OCI-LY7 (cell line): ENCODE measurements at regions not wholly inside any gene's neighbourhood (a gene's known extent, or its start where the extent isn't known, plus 50 kb on each side); places are given as distances from the start of the nearest gene placed in this dataset.

Source experiments
- BruUV-seq: library from RNA; stranded (reverse); fragments of 400-500 nt; replicated peaks from 2 replicates; lab custom pipeline; 2021; lab: Mats Ljungman, UMichigan
- CTCF ChIA-PET: fragments of 300-600 bp; sonication (Branson Sonifier 250); formaldehyde crosslinking; loops from one replicate; lab custom pipeline; 2022; ENCODE audit warnings: antibody characterized with exemption; ENCODE audit not compliant: unreplicated experiment; lab: Charles Lee
- POLR2A ChIA-PET: fragments of 300-600 bp; sonication (Branson Sonifier 250); formaldehyde crosslinking; loops from one replicate; lab custom pipeline; 2022; ENCODE audit warnings: antibody characterized with exemption; lab: Charles Lee
- DNase-seq: peaks from one replicate; pipeline ENCODE4 v3.0.0-alpha.2; 2015; ENCODE audit warnings: low spot score
- H2AFZ ChIP-seq: fragments of 200-600 bp; sonication (generic), shearing (Covaris generic); 2 replicates; pipeline ENCODE4 v1.6.1; 2014; ENCODE audit warnings: mild to moderate bottlenecking, antibody characterized with exemption, low read length, moderate library complexity
- H3K27ac ChIP-seq: fragments of 200-600 bp; sonication (generic); 2 replicates; pipeline ENCODE4 v1.5.1; 2014; ENCODE audit warnings: mixed run types, low read depth, mild to moderate bottlenecking, moderate library complexity, low read length, inconsistent platforms; ENCODE audit not compliant: poor library complexity, severe bottlenecking
- H3K36me3 ChIP-seq: fragments of 200-600 bp; sonication (generic); 2 replicates; pipeline ENCODE4 v1.6.1; 2014; ENCODE audit warnings: mild to moderate bottlenecking, antibody characterized with exemption, low read length, moderate library complexity, mixed read lengths; ENCODE audit not compliant: insufficient read depth
- H3K4me1 ChIP-seq: fragments of 200-600 bp; sonication (generic); 2 replicates; pipeline ENCODE4 v1.5.1; 2014; ENCODE audit warnings: mild to moderate bottlenecking, low read length; ENCODE audit not compliant: insufficient read depth, poor library complexity, severe bottlenecking
- H3K4me2 ChIP-seq: fragments of 200-600 bp; sonication (generic); 2 replicates; pipeline ENCODE4 v1.6.1; 2014; ENCODE audit warnings: mild to moderate bottlenecking, low read length
- H3K4me3 ChIP-seq: fragments of 200-600 bp; sonication (generic); 2 replicates; pipeline ENCODE4 v1.5.1; 2014; ENCODE audit warnings: mild to moderate bottlenecking, low read depth, low read length; ENCODE audit not compliant: poor library complexity, severe bottlenecking
- H3K79me2 ChIP-seq: fragments of 200-600 bp; sonication (generic); 2 replicates; pipeline ENCODE4 v1.6.1; 2016; ENCODE audit warnings: low read depth, mild to moderate bottlenecking, low read length, moderate library complexity, mixed read lengths; ENCODE audit not compliant: insufficient read depth
- H3K9me2 ChIP-seq: fragments of 200-600 bp; sonication (generic); 2 replicates; pipeline ENCODE4 v1.6.1; 2016; ENCODE audit warnings: mild to moderate bottlenecking, low read length, mixed read lengths; ENCODE audit not compliant: insufficient read depth
- H3K9me3 ChIP-seq: fragments of 200-600 bp; sonication (generic); 2 replicates; pipeline ENCODE4 v1.6.1; 2014; ENCODE audit warnings: mild to moderate bottlenecking, mixed run types, low read length, mixed read lengths
- H4K20me1 ChIP-seq: fragments of 200-600 bp; sonication (generic); 2 replicates; pipeline ENCODE4 v1.6.1; 2014; ENCODE audit warnings: mild to moderate bottlenecking, antibody characterized with exemption, low read length, moderate library complexity, mixed read lengths; ENCODE audit not compliant: insufficient read depth
- CTCF ChIP-seq: fragments of 200-600 bp; sonication (generic); conservative IDR thresholded peaks from 2 replicates; pipeline ENCODE4 v1.5.1; 2014; ENCODE audit warnings: mild to moderate bottlenecking, antibody characterized with exemption, low read length, moderate library complexity, mixed read lengths
- EZH2phosphoT487 ChIP-seq: fragments of 200-600 bp; sonication (generic); IDR thresholded peaks from 2 replicates; pipeline ENCODE4 v1.6.1; 2018; ENCODE audit warnings: low read depth, borderline replicate concordance, mild to moderate bottlenecking, mixed run types, antibody characterized with exemption, low read length, moderate library complexity, mixed read lengths
- intact Hi-C: fragments of 100-400 bp; cut with micrococcal nuclease; formaldehyde crosslinking; loops from one replicate; pipeline ENCODE4 v1.10.0; 2022; ENCODE audit not compliant: unreplicated experiment

- Histone ChIP-seq H3K4me3 (no peak overlapping the region), H3K4me2 (no peak overlapping the region), H3K27ac (no peak overlapping the region), H3K79me2 (no peaks in the 10 kb centered on the region), H3K4me1 (no peaks in the 10 kb centered on the region), H4K20me1 (no peaks in the 10 kb centered on the region), H3K9me2 (no peaks in the 10 kb centered on the region), H3K9me3 (no peaks in the 10 kb centered on the region), H3K36me3 (no peaks in the 10 kb centered on the region), H2AFZ (no peak overlapping the region)
- DNase-seq: no peak
- CTCF ChIA-PET: no interaction called here
- POLR2A ChIA-PET: interaction anchor here (0.6 to 0.7 kb wide), 2 partner anchors 30 to 548 kb away, joined by 3 to 4 read pairs; no protein-coding TSS in a partner anchor
- intact Hi-C loops: no loop called here
- BruUV-seq: no TSS peak
- no peak for TF ChIP-seq CTCF
- no peak for TF ChIP-seq EZH2phosphoT487
Observed at GRCh38 chr3:177475356-177475665, 278.0 kb upstream of the TBL1XR1 start.

GRCh38 chr3:177476495-177476894, 279.2 kb upstream of the TBL1XR1 start:
- H3K79me2 ChIP-seq: no peaks in the 10 kb centered on the region
- H3K9me2 ChIP-seq: no peaks in the 10 kb centered on the region
- DNase-seq: no peak
- no peaks in the 10 kb centered on the region for H3K9me3 ChIP-seq
- H4K20me1 ChIP-seq: no peaks in the 10 kb centered on the region
- no peak overlapping the region for H3K27ac ChIP-seq
- ChIA-PET CTCF (no interaction called here), POLR2A (interaction anchor here (0.7 kb wide), 1 partner anchor 46 kb away, joined by 6 read pairs; no protein-coding TSS in a partner anchor)
- H3K36me3 ChIP-seq: no peaks in the 10 kb centered on the region
- intact Hi-C loops: no loop called here
- no peak overlapping the region for H3K4me3 ChIP-seq
- BruUV-seq: no TSS peak
- no peak overlapping the region for H2AFZ ChIP-seq
- TF ChIP-seq CTCF: no peak
- no peak for TF ChIP-seq EZH2phosphoT487
- no peaks in the 10 kb centered on the region for H3K4me1 ChIP-seq
- no peak overlapping the region for H3K4me2 ChIP-seq

GRCh38 chr3:177476921-177477435, 279.7 kb upstream of the TBL1XR1 start:
- Histone ChIP-seq H3K9me2 (no peaks in the 10 kb centered on the region), H3K9me3 (no peaks in the 10 kb centered on the region), H3K36me3 (no peaks in the 10 kb centered on the region), H2AFZ (no peak overlapping the region), H3K27ac (no peak overlapping the region), H4K20me1 (no peaks in the 10 kb centered on the region), H3K4me1 (no peaks in the 10 kb centered on the region), H3K79me2 (no peaks in the 10 kb centered on the region), H3K4me3 (no peak overlapping the region), H3K4me2 (no peak overlapping the region)
- DNase-seq: no peak
- POLR2A ChIA-PET: interaction anchor here (0.7 kb wide), 1 partner anchor 45 kb away, joined by 6 read pairs; no protein-coding TSS in a partner anchor
- no TSS peak for BruUV-seq
- intact Hi-C loops: no loop called here
- TF ChIP-seq EZH2phosphoT487 (no peak), CTCF (no peak)
- CTCF ChIA-PET: no interaction called here
